Testis (tissue), 2 donors: ENCODE measurements at regions not wholly inside any gene's neighbourhood (a gene's known extent, or its start where the extent isn't known, plus 50 kb on each side); places are given as distances from the start of the nearest gene placed in this dataset.

ENCODE experiments used
- CTCF ChIP-seq, 3 experiments: fragments of 450-650 bp in 2 of 3; fragments of 200-600 bp in 1 of 3; sonication (generic) in 1 of 3; IDR thresholded peaks; one replicate each; pipeline ENCODE4 v1.5.1; 2016 to 2019; ENCODE audit warnings: antibody characterized with exemption in 3 of 3, mild to moderate bottlenecking in 2 of 3, moderate library complexity in 1 of 3
- POLR2A ChIP-seq: fragments of 450-650 bp; IDR thresholded peaks from one replicate; pipeline ENCODE4 v1.6.1; 2017; ENCODE audit warnings: antibody characterized with exemption, mild to moderate bottlenecking, moderate library complexity

DNA sequence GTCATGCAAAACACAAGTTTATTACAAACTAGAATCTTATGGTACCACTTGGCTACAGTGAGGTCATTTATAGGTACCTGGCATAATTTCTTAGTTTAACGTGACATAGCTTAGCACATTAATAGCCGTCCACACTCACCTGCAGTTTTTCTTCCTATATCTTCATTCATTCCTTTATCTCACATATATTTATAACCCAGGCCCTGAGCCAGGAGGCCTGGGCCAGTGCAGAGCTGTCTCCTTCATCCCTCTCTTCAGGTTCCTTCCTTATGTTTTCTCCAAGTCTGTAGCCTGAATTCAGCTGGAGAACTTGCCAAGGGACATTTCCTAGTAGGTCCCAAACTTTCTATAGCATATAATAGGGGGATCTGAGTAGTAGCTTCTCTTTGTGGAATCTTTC lies 367.9 kb upstream of the SGCD start:
- TF ChIP-seq POLR2A (no peak), CTCF (IDR thresholded peaks at IDR 0.05) (no peak)
